Mesothelial cell of epicardium (in vitro differentiated cells): ENCODE measurements at regions not wholly inside any gene's neighbourhood (a gene's known extent, or its start where the extent isn't known, plus 50 kb on each side); places are given as distances from the start of the nearest gene placed in this dataset.

Experiments used
- DNase-seq, 2 experiments: peaks; one replicate each; pipeline ENCODE4 v3.0.0; 2021; ENCODE audit warnings: low spot score in 2 of 2; ENCODE audit not compliant: unreplicated experiment in 2 of 2
- H3K27ac Mint-ChIP-seq: 2 replicates; pipeline ENCODE4 v1.8.0; 2021; ENCODE audit warnings: mixed read lengths
- H3K27me3 Mint-ChIP-seq: 2 replicates; pipeline ENCODE4 v1.8.0; 2021; ENCODE audit warnings: low read depth, mixed read lengths
- H3K36me3 Mint-ChIP-seq: 2 replicates; pipeline ENCODE4 v1.8.0; 2021; ENCODE audit warnings: mixed read lengths
- H3K4me1 Mint-ChIP-seq: 2 replicates; pipeline ENCODE4 v1.8.0; 2021; ENCODE audit warnings: mixed read lengths
- H3K4me3 Mint-ChIP-seq: 2 replicates; pipeline ENCODE4 v1.8.0; 2021; ENCODE audit warnings: mild to moderate bottlenecking, moderate library complexity, mixed read lengths
- H3K9me3 Mint-ChIP-seq: 2 replicates; pipeline ENCODE4 v1.8.0; 2021; ENCODE audit warnings: mixed read lengths
- TF ChIP-seq, protein P1 (sequence below): fragments of 200-600 bp; sonication (generic); IDR thresholded peaks from one replicate; pipeline ENCODE4 v1.5.0; 2021; ENCODE audit warnings: antibody characterized with exemption; ENCODE audit not compliant: unreplicated experiment

DNA sequence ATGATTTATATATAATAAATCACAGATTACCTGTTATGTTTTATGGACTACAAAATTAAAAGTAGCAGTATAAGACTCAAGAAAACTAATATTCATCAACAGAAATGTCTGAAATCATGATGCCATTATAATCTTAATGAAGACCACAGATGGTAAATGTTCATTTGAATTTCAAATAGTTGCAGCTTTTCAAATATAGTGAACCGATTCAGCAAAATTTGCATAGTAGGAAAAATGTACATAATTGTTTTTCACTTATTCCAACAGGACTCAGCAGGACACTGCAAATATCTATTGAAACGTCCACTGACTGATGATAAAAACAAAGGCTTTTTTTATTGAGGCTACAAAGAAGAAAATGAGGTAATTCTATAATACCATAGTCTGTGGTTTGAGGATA lies 51.2 kb upstream of the LSM8 start:
- Mint-ChIP-seq H3K27ac (no peak overlapping the region), H3K36me3 (no peaks in the 10 kb centered on the region), H3K4me1 (no peaks in the 10 kb centered on the region), H3K9me3 (peaks cover 19% of the 10 kb centered on the region), H3K27me3 (no peaks in the 10 kb centered on the region), H3K4me3 (no peak overlapping the region)
- TF ChIP-seq, protein P1, sequence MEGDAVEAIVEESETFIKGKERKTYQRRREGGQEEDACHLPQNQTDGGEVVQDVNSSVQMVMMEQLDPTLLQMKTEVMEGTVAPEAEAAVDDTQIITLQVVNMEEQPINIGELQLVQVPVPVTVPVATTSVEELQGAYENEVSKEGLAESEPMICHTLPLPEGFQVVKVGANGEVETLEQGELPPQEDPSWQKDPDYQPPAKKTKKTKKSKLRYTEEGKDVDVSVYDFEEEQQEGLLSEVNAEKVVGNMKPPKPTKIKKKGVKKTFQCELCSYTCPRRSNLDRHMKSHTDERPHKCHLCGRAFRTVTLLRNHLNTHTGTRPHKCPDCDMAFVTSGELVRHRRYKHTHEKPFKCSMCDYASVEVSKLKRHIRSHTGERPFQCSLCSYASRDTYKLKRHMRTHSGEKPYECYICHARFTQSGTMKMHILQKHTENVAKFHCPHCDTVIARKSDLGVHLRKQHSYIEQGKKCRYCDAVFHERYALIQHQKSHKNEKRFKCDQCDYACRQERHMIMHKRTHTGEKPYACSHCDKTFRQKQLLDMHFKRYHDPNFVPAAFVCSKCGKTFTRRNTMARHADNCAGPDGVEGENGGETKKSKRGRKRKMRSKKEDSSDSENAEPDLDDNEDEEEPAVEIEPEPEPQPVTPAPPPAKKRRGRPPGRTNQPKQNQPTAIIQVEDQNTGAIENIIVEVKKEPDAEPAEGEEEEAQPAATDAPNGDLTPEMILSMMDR = no peak
- no peak for DNase-seq
